ENCODE measurements at regions not wholly inside any gene's neighbourhood (a gene's known extent, or its start where the extent isn't known, plus 50 kb on each side); places are given as distances from the start of the nearest gene placed in this dataset.

DNA sequence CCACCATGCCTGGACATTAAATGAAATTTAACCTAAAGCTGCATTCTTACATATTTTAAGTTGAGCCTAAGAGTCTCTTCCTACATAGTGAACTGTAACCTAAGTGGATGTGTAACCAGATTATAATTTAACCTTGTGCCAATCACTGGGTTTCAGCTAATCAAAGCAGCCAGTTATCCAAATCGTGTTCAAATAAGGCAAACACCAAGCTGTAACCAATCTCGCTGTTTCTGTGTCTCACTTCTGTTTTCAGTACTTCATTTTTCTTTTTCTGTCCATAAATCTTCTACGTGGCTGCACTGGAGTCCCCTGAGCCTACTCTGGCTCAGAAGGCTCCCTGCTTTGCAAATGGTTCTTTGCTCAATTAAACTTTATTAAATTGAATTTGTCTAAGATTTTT lies 186.1 kb upstream of the CNTN6 start:
- TF ChIP-seq POLR2A (IDR thresholded peaks at IDR 0.05; ENCODE audit: low read length), result no peak
- no peak for TF ChIP-seq GATA1 (IDR thresholded peaks at IDR 0.05; ENCODE audit: low read depth, low read length)

All from erythroblast (primary cell).